Endothelial cell of umbilical vein (primary cell): ENCODE measurements at regions not wholly inside any gene's neighbourhood (a gene's known extent, or its start where the extent isn't known, plus 50 kb on each side); places are given as distances from the start of the nearest gene placed in this dataset.

Source experiments
- BruUV-seq: library from RNA; stranded (reverse); fragments of 400-500 nt; replicated peaks from 2 replicates; lab custom pipeline; 2021; lab: Mats Ljungman, UMichigan
- CTCF ChIA-PET: fragments of 300-600, 350-600 bp; sonication (Branson Sonifier 250); formaldehyde crosslinking; loops from one replicate; lab custom pipeline; 2021; ENCODE audit warnings: antibody characterized with exemption, inconsistent platforms; lab: Charles Lee
- POLR2A ChIA-PET: fragments of 300-600, 350-600 bp; sonication (Branson Sonifier 250); formaldehyde crosslinking; loops from one replicate; lab custom pipeline; 2021; ENCODE audit warnings: antibody characterized with exemption, inconsistent platforms; lab: Charles Lee
- DNase-seq: peaks from one replicate; pipeline ENCODE4 v3.0.0-alpha.2; 2011; ENCODE audit warnings: low read depth, low spot score
- FAIRE-seq: peaks from 2 replicates; lab custom pipeline; 2011; peaks lifted over from hg19 to GRCh38; lab: Jason Lieb, UNC
- H2AFZ ChIP-seq: 2 replicates; pipeline ENCODE4 v1.6.0; 2012; ENCODE audit warnings: low read depth, low read length, control low read depth, inconsistent platforms
- H3K27ac ChIP-seq: 2 replicates; pipeline ENCODE4 v1.5.1; 2011; ENCODE audit warnings: low read depth, mild to moderate bottlenecking, control low read depth, low read length, moderate library complexity; ENCODE audit not compliant: insufficient read depth
- H3K27me3 ChIP-seq, 2 experiments: 2 replicates each; pipeline versions ENCODE4 v1.6.0 to v1.6.1; 2011; ENCODE audit warnings: low read length in 2 of 2, mixed read lengths in 1 of 2; ENCODE audit not compliant: control insufficient read depth in 2 of 2, insufficient read depth in 2 of 2
- H3K36me3 ChIP-seq, 2 experiments: 2 replicates in 1 of 2; 3 replicates in 1 of 2; pipeline ENCODE4 v1.5.1; 2011; ENCODE audit warnings: low read length in 2 of 2, mild to moderate bottlenecking in 1 of 2, moderate library complexity in 1 of 2; ENCODE audit not compliant: control insufficient read depth in 2 of 2, insufficient read depth in 2 of 2; ENCODE audit errors: extremely low read depth in 1 of 2
- H3K4me1 ChIP-seq: 3 replicates; pipeline ENCODE4 v1.5.1; 2011; ENCODE audit warnings: mild to moderate bottlenecking, low read length; ENCODE audit not compliant: control insufficient read depth, insufficient read depth; ENCODE audit errors: extremely low read depth
- H3K4me2 ChIP-seq: 2 replicates; pipeline ENCODE4 v1.6.1; 2011; ENCODE audit warnings: low read length, control low read depth, mixed read lengths; ENCODE audit not compliant: insufficient read depth
- H3K4me3 ChIP-seq, 3 experiments: fragments of 200-600 bp in 1 of 3; sonication (generic), shearing (Covaris generic) in 1 of 3; replicated peaks in 1 of 3; 2 replicates each; pipeline ENCODE4 v1.5.1; 2011 to 2016; ENCODE audit warnings: control low read depth in 3 of 3, low read length in 3 of 3, mild to moderate bottlenecking in 2 of 3, inconsistent platforms in 1 of 3, low read depth in 1 of 3, moderate library complexity in 1 of 3; ENCODE audit not compliant: insufficient read depth in 1 of 3
- H3K79me2 ChIP-seq: 2 replicates; pipeline ENCODE4 v1.6.0; 2012; ENCODE audit warnings: low read length, inconsistent platforms; ENCODE audit not compliant: control insufficient read depth, insufficient read depth
- H3K9ac ChIP-seq: replicated peaks from 2 replicates; pipeline ENCODE3; 2011; ENCODE audit warnings: low read length, control low read depth; ENCODE audit not compliant: insufficient read depth; ENCODE audit errors: extremely low read depth
- H3K9me1 ChIP-seq: replicated peaks from 3 replicates; pipeline ENCODE4 v1.6.0; 2011; ENCODE audit warnings: mild to moderate bottlenecking, low read length; ENCODE audit not compliant: control insufficient read depth, insufficient read depth; ENCODE audit errors: extremely low read depth
- H3K9me3 ChIP-seq: replicated peaks from 2 replicates; pipeline ENCODE4 v1.5.1; 2012; ENCODE audit warnings: low read length, inconsistent platforms; ENCODE audit not compliant: control insufficient read depth, insufficient read depth
- H4K20me1 ChIP-seq: replicated peaks from 2 replicates; pipeline ENCODE3; 2011; ENCODE audit warnings: mild to moderate bottlenecking, low read length; ENCODE audit not compliant: control insufficient read depth, insufficient read depth; ENCODE audit errors: extremely low read depth
- EZH2 ChIP-seq: IDR thresholded peaks from 2 replicates; pipeline ENCODE4 v1.6.1; 2012; ENCODE audit warnings: borderline replicate concordance, low read depth, mild to moderate bottlenecking, moderate library complexity, low read length, inconsistent platforms; ENCODE audit not compliant: severe bottlenecking
- GATA2 ChIP-seq: IDR thresholded peaks from 2 replicates; pipeline ENCODE4 v1.7.0; 2011; ENCODE audit warnings: low read depth, mild to moderate bottlenecking, moderate library complexity, mixed read lengths, low read length; ENCODE audit not compliant: insufficient read length, insufficient read depth
- JUN ChIP-seq: IDR thresholded peaks from 2 replicates; pipeline ENCODE4 v1.6.1; 2011; ENCODE audit warnings: borderline replicate concordance, low read depth; ENCODE audit not compliant: insufficient read length, insufficient read depth
- POLR2A ChIP-seq: IDR thresholded peaks from 2 replicates; pipeline ENCODE4 v1.6.1; 2012; ENCODE audit warnings: low read depth, mild to moderate bottlenecking, control low read depth, low read length
- POLR2AphosphoS5 ChIP-seq: IDR thresholded peaks from 2 replicates; pipeline ENCODE4 v1.6.1; 2012; ENCODE audit warnings: low read depth, mild to moderate bottlenecking, control low read depth, low read length, moderate library complexity; ENCODE audit not compliant: insufficient read depth
- dilution Hi-C: fragments of 300-500 bp; cut with MboI; formaldehyde crosslinking; loops from one replicate; pipeline ENCODE4 v1.15.0; 2019; ENCODE audit warnings: low sequenced_read_pairs; ENCODE audit not compliant: extremely low pct_ligation_motif_present
- intact Hi-C: fragments of 100-400 bp; cut with micrococcal nuclease; formaldehyde crosslinking; loops from one replicate; pipeline ENCODE4 v1.10.0; 2022
- TF ChIP-seq, protein P1 (sequence below): IDR thresholded peaks from 2 replicates; pipeline ENCODE4 v1.6.1; 2011; ENCODE audit not compliant: insufficient read depth, insufficient read length

DNA sequence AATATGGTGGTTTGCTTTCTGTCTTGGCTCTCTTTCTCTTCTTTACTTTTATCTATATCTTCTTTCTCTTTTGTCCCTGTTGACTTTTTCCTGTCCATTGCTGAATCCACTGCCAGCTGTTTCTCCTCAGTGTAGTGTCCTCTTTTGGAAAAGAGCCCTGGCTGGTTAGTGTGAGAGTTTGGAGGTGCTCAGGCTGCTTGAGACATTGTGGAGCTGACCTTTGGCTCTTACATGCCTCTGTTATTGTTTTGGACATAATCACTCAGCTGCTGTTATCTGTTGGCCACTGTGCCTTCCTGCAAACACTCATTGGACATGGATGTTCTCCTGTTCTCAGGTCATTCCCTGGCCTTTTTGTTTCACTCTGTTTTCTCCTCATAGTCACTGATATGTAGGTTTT, 295.4 kb upstream of the RIOK2 start:
- H3K79me2 ChIP-seq, result no peaks in the 10 kb centered on the region
- dilution Hi-C loops (no loop called here), intact Hi-C loops (no loop called here)
- no peak overlapping the region for H3K27ac ChIP-seq
- no peaks in the 10 kb centered on the region for H4K20me1 ChIP-seq
- ChIA-PET POLR2A (no interaction called here), CTCF (interaction anchor here (1.2 kb wide), 1 partner anchor 10 kb away, joined by 4 read pairs; no protein-coding TSS in a partner anchor)
- BruUV-seq, result no TSS peak
- H3K36me3 ChIP-seq, result no peaks in the 10 kb centered on the region
- DNase-seq (peak; percentile 17), FAIRE-seq (no peak)
- TF ChIP-seq EZH2 (no peak), POLR2A (no peak), GATA2 (no peak)
- TF ChIP-seq, protein P1, sequence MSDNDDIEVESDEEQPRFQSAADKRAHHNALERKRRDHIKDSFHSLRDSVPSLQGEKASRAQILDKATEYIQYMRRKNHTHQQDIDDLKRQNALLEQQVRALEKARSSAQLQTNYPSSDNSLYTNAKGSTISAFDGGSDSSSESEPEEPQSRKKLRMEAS, result no peak
- H3K9ac ChIP-seq, result no peak overlapping the region
- H3K9me1 ChIP-seq, result no peaks in the 10 kb centered on the region
- no peak overlapping the region for H3K4me2 ChIP-seq
- no peak overlapping the region for H2AFZ ChIP-seq
- no peak overlapping the region for H3K4me3 ChIP-seq
- no peaks in the 10 kb centered on the region for H3K9me3 ChIP-seq
- H3K27me3 ChIP-seq, result no peaks in the 10 kb centered on the region
- H3K4me1 ChIP-seq, result no peaks in the 10 kb centered on the region

DNA sequence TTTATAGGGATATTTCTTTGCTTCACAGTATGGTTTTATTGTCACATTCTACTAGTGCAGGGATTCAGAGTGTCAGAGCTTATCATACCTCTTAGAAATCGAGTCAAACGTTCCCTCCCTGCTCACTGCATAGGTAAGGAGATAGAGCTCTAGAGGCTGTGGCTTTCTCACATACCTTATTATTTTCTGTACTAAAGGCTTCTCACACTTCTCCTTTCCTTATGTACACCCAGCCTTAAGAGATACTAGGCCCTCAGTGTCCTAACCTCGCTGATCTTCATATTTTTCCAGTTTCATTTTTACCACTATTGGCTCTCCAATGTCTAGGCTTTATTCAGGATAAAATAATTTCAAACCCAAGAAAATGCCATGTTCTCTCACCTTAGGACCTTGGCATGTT, 297.3 kb upstream of the RIOK2 start:
- ChIA-PET POLR2A (no interaction called here), CTCF (interaction anchor here (1.4 kb wide), 1 partner anchor 19 kb away, joined by 3 read pairs; no protein-coding TSS in a partner anchor)
- Histone ChIP-seq H3K4me2 (no peak overlapping the region), H2AFZ (no peak overlapping the region), H3K4me3 (no peak overlapping the region), H3K27ac (no peak overlapping the region), H3K36me3 (no peaks in the 10 kb centered on the region), H3K27me3 (peaks cover 0 to 2% of the 10 kb centered on the region in 2 experiments), H3K79me2 (no peaks in the 10 kb centered on the region), H3K9me1 (no peaks in the 10 kb centered on the region), H3K9ac (no peak overlapping the region), H3K4me1 (no peaks in the 10 kb centered on the region), H4K20me1 (no peaks in the 10 kb centered on the region), H3K9me3 (no peaks in the 10 kb centered on the region)
- no peak for TF ChIP-seq JUN
- no peak for TF ChIP-seq POLR2AphosphoS5
- BruUV-seq, result no TSS peak
- intact Hi-C loops (no loop called here), dilution Hi-C loops (no loop called here)
- no peak for FAIRE-seq
- no peak for DNase-seq
